Limb (tissue), 2 donors: ENCODE measurements at regions not wholly inside any gene's neighbourhood (a gene's known extent, or its start where the extent isn't known, plus 50 kb on each side); places are given as distances from the start of the nearest gene placed in this dataset.
"Not testable (repeated sequence)": the region's sequence is repeated elsewhere in the genome, so short reads cannot be mapped to it uniquely, and the experiment has no call there.

Source experiments
- DNase-seq, 2 donors: peaks; one replicate each; pipeline ENCODE4 v3.0.0-alpha.2; 2016; ENCODE audit errors: extremely low spot score in 2 of 2

DNA sequence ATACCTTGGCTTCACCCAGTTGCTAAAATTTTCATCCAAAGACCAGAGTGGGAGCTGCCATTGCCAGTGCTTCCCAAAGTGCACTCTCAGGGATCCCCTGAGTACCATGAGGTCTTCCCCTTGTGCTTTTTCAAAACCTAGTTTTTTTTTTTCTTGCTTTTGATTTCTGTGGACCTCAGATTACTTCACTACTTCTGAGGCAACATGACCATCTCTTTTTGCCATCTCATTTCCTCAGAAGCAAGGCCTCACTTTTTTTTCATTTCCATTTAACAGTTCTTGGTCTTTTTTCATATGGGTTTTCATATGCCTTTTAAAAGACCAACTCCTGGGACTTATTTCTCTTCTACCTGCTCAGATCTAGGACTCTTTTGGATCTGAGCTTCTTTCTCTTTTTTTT, 64.1 kb upstream of the MMS22L start:
- DNase-seq: no peak

DNA sequence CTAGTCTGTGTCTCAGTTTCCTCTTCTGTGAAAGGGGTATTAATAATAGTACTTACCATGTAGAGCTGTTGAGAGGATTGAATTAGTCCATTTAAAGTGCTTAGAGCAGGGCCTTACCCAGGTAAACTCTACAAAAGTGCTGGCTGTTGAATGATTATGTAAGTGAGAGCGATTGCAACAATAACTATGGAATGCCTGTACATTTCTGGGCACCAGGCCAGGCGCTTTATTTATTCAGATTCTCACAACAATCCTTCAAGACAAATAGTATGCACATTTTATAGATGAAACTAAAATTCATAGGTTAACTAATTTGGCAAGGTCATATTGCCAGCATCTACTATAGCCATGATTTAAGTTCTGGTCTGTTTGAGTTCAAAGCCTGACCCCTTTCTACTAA, 78.3 kb upstream of the MMS22L start:
- no peak for DNase-seq

DNA sequence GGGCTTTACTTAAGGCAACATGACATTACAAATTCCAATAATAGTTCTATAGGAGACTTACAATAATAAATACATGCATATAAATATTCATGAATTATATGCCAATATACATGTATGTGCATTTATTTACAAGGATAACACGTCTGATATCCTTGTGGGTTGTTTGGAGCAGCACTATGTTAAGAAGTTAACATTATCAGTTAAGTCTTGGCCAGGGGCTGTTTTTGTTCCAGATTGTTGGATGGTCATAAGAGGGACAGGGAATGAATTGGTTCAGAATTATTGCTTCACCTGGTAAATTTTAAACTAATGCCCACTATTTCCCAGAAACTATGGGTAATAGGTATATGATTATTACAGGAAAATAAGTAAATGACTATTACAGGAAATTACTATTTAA, 81.3 kb upstream of the MMS22L start:
- DNase-seq: no peak

DNA sequence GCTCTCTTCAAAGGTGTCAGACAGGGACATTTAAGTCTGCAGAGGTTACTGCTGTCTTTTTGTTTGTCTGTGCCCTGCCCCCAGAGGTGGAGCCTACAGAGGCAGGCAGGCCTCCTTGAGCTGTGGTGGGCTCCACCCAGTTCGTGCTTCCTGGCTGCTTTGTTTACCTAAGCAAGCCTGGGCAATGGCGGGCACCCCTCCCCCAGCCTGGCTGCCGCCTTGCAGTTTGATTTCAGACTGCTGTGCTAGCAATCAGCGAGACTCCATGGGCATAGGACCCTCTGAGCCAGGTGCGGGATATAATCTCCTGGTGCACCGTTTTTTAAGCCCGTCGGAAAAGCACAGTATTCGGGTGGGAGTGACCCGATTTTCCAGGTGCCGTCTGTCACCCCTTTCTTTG, 99.1 kb upstream of the MMS22L start:
- DNase-seq: not testable (repeated sequence)

DNA sequence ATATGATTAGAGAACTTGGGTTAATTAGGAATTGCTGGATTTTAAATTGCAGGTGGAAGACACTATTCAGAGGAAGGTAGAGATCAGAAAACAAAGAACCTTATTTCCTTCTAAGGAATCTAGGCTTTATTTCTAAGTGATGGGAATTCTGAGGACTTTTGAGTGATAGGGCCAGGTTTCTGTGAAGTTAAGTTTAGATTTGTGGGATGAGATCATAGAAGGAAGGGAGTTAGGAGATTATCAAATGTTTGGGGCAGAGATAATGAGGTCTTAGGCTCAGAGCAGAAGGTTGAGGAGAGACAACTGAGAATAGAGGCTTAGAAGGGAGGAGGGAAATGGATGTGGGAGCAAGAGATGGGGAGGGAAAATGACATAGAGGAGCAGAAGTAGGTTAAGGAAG, 109.7 kb upstream of the MMS22L start:
- DNase-seq: no peak

DNA sequence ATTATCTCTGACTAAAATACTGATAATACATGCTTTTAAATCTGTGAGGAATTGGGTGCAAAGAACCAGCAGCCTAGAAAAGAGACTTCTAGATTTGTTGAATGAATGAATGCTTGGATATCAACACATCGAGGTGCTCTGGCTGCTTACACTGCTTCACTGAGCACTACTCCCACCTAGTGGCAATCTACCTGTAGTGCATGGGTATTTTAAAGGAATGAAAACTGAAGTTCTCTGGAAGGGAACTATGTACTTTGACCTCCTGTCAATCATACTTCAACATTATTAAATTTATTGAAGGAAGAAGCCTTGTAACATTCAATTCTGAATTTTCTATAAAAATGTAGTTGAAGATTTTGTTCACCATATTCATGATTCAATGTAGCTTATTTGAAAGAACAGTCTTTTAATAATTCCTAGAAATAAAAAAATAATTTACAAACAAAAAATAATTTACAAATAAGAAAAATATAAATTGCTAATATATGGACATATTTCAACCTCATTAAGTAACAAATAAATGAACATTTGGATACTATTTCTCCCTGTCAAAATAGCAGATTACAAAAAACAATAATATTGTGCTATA, 111.2 kb upstream of the MMS22L start:
- peak; percentile 27 to 64 for DNase-seq

DNA sequence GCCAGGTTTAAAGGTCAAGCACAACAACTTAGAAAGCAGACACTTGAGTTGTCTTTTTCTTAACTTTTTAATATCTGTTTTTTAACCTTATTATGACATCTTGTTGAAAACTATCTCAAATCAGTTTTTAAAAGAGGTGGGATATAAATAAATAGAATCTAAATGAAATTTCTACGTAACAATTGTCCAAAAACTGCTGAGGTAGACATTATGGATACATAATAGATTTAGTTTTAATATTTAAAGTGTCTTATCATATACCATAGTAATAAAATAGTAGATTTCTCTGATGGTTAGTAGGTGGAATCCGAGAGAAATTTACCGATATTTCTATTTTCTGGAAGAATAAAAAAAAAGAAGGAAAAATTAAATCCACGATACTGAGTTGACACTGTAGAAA, 113.9 kb upstream of the MMS22L start:
- DNase-seq: no peak

DNA sequence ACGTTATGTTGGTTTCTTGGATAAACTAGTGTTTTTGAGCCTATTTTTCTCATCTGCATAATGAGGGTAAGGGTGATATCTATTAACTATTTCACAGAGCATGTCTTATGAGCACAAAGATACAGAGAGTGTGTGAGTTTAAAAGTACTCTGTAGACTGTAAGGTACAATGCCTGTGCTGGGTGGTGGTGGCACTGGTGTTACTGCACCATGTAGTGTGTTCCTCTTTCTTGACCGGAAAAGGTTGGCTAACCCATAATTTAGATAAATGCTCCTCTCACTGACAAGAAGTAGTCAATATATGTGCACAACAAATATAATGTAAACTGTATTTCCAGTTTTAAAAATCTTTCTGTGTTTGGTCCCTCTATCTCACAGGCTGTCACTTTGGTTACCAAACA, 116.2 kb upstream of the MMS22L start:
- DNase-seq: no peak

DNA sequence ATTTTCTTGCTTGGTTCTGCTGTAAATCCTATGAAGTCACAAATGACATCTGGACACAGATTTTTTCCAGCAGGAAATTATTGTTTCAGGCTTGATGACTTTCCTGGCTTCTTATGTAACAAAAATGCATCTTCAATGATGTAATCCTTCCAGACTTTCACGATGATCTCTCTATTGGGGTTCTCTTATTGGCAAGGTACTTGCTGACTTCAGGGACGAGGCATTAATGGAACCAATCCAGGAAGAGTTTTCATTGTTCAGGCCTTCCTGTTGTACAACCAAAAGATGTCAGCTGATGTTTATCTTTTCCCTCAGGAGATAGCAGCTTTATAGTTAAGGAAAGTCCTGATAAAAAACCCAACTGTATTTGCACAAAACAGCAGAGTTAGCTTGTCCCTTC, 118.5 kb upstream of the MMS22L start:
- peak in 1 of 2 donors; percentile 62 for DNase-seq

DNA sequence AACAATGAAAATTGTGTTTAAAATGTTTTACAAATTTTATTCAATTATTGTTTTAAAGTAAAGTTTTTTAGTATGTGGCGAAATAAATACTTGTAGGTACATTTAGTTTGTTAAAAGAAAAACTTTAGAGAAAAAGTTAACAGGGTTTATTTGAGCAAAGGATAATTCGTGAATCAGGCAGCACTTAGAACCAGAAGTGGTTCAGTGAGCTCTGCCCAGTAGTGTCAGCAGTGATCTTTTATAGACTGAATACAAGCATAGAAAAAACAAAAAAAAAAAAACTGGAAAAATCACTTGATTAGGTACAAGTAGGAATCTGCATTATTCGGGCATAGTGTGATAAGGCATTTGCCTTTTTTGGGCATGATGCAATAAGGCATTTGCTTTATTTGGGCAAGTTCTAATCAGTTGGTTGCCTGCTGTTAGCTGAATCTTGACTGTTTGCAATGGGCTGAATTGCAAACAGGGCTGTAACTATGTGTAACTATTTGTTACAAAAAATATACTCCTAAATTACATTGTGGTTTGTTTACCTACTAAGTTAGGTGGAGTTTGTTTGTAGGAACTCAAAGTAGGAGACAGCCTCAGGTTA, 122.9 kb upstream of the MMS22L start:
- no peak for DNase-seq

DNA sequence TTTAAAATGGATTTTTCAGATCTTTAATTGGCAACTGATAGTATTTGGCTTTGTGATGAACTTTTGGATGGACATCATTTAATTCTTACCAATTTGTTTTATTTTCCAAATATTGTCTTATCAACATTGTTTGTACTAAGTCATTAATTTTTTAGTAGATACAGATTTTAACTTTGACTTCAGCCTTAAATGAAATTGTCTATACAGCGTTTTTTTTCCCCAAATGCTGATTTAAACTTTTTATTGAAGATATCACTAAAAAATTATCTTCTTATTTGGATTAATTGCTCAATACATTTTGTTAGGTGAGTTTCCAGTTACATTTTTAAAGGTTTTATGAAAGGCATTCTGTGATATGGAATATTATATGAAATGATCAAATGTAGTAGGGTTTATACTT, 123.6 kb upstream of the MMS22L start:
- no peak for DNase-seq

DNA sequence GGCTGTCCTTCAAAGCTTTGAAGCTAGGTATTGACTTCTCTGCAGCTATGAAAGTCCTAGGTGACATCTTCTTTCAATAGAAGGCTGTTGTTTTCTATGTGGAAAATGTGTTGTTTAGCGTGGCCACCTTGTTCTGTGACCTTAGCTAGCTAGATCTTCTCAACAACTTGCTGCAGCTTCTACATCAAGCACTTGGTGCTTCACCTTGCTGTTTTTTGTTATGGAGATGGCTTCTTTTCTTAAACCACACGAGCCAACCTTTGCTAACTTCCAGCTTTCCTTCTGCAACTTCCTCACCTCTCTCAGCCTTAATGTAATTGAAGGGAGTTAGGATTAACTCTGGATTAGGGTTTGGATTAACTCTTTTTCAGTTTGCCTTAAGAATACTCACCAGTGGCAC, 128.6 kb upstream of the MMS22L start:
- DNase-seq: no peak

DNA sequence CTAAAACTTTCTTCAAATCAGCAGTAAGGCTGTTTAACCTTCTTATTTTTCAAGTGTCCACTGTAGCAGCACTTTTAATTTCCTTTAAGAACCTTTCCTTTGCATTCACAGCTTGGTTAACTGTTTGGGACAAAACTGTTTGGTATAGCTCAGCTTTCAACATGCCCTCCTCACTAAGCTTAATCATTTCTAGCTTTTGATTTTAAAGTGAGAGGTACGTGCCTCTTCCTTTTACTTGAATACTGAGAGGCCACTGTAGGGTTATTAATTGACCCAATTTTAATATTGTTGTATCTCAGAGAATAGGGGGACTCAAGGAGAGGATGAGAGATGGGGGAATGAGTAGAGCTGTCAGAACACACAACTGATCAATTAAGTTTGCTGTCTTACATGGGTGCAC, 129.5 kb upstream of the MMS22L start:
- DNase-seq: no peak

DNA sequence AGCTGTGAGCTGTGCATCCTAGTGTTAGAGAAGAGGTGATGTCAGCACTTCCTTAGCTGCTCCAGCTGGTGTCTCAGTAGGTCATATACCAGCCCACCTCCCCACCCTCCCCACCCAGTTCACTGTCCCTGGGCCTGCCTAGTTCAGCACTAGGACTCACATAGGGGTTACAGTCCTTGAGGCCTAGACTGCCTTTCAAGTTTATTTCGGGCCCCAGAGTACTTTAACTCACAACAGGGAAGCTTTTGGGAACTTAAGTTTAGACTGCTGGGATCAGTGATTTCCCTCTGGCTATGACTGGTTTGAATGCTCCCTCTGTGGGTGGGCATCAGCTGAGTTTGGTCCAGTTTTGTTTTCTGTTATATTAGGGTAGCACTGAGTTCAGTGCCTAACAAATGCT, 139.2 kb upstream of the MMS22L start:
- no peak for DNase-seq

DNA sequence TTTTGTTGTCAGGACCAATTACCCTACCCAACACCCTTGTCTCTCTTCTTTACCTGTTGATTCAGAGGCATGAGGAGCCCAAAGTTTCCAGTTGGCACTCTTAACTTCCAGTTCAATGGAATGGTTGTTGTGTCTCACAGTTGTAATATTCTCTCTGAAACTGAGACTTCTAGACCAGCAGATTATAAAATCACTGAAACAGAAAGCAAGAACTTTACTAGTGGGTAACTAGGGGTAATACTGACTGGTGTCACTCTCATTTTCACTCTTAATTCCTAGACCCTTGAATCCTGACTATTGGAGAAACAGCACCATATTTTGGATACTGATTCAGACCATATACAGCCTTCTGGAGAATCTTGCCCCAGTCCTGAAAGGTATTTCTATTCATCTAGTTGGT, 140.2 kb upstream of the MMS22L start:
- DNase-seq: no peak

DNA sequence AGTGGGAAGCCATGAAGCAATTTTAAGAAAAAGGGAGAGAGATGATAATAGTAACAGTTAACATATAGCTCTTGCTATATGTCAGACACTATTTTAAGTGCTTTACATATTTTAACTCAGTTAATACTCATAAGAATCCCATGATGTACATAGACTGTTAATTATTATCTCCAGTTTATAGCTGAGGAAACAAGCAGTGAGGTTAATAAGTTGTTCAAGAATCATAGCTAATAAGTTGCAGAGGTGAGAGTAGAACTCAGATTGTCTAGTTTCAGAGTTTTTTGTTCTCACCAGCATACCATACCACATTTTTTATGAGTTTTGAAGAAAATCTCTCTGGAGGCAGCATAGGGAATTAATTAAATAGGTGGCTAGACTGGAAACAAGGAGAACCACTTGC, 144.6 kb upstream of the MMS22L start:
- DNase-seq: no peak

DNA sequence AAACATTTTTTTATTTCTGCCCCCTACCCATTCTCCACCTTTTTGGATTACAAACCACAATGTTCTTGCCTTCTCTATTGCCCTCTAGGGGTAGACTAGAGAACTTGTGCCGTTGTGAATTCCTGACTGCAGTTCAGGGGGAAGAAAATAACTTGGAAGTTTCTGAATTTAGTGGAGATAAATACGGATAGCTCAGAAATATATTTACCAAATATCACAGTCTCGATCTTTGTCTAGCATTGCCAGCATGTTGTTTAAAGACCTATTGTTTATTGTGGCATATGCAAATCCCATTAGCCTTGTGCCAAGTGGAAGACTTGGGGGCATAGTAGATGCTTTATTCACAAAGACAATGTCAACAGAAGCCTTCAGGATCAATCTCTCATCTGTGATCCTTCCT, 154.1 kb upstream of the MMS22L start:
- DNase-seq: peak in 1 of 2 donors; percentile 3

DNA sequence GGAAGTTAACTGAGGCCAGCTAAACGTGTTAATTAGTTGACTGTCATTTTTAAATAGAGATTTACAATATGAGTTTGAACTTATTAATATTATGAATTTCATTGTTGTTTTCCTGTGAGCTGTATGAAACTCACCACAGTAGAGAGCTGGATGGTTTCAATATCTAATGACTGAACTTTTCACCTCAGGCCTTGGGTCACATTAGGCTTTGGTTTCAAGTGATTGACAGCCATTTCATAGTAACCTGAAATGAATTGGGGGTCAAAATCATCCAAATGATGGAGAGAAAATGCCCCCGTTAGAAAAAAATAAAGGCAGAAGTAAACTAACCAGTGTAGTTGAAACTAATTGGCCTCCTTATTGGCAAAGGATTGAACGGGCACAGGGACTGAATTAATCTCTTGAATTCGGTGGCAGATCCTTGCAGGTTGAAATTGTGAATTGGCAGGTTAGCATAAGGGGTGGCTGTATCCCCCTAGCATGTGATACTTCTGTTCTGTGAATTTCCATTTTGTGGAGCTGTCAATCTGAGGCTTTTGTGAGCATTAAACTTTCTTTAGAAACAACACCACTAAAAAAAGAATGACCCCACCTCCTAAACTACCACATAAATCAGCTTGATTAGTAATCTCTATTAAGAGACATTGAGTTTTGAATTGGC, 155.1 kb upstream of the MMS22L start:
- no peak for DNase-seq

DNA sequence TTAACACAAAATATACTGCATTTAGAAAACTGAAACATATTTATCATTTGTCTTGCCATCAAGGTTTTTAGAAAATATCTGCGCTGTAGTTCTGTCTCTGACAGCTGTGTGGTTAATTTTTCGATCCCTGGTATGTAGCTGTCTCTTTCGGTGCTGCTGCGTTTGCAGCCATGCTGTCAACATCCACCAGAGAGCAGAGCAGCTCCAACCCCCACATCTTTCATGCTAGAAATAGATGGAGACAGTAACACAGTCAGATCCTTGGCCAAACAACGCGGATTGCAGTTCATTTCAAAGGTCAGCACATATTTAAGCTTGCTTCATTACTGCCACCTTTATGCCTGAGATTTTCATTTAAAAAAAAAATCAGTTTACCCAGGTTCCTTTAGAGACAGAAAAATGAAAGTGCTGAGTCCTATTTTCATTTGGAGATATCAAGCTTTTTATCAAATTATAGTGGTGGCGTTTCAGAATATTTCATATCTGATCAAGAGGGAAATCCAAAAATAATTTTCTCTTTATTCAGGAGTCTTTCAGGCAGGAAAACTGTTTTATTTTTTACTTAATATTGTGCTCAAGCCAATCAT, 157.7 kb upstream of the MMS22L start:
- peak; percentile 38 to 43 for DNase-seq

DNA sequence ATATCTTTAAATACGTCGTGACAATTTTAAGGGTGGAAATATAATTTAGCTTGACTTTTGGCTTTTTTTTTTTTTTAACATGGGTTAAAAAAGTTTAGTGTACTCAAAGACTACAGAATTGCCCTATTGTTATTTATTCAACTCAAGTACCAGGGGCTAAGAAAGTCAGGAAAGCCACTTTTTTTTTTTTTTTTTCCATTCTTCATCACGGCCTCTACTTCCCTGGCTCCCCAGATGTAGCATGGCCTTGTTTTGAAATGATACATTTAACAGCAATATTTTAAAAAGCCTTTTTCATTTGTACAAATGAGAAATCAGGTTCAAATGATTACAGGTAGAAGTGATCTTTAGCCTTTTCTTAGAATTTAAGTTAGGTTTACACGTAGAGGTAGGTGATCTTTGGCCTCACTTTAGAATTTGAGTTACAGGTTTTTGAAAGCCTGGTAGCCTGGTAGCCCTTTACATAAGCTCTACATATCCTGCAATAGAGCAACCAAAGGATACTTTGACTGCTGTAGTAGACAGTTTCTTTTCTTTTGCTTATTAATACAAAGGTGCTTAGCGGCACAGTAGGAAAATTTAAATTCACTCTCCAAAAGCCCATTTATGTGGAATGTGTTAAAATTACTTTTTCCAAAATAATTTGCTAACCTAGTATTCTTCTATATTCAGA, 160.5 kb upstream of the MMS22L start:
- no peak for DNase-seq

DNA sequence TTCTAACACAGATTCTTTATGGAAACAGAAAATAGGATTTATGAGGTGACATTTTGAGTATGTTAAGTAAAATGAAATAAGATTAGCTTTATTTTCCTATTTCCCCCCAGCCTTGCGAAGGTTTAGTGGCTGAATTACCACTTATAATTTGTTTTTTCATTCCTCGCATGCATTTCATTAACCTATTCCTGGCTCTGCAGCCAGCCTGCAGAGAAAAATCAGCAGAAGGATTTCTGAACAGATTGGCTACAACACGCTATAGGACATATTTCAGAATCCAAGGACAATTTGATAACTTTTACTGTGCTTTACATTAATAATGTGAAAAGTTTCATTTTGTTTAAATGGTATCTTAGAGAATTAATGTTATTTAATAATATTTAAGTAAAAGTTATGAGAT, 162.4 kb upstream of the MMS22L start:
- no peak for DNase-seq

DNA sequence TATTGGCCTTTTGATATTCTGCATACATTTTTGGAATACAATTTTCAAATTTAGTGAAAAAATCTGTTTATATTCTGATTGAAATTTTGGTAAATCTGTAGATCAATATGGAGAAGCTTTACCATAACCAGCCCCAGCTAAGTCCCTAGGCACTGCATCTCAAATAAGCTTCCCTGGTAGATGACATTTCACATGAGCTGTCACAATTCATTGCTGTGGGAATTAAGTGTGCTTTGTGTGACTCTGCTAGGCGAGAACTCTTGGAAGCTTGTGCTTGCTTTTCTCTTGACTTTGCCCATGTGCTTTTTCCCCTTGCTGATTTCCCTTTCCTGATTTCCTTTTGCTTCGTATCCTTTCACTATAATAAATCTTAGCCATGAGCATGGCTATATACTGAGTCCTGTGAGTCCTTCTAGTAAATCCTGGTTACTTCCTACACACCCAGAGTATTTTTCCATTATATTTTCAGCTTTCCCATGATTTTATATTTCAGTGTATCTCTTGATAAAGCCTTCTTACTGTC, 166.5 kb upstream of the MMS22L start:
- no peak for DNase-seq
